PFSK-1 (cell line): ENCODE measurements at regions not wholly inside any gene's neighbourhood (a gene's known extent, or its start where the extent isn't known, plus 50 kb on each side); places are given as distances from the start of the nearest gene placed in this dataset.

Experiments
- FOXP2 ChIP-seq: optimal IDR thresholded peaks from 2 replicates; pipeline ENCODE3; 2011; ENCODE audit warnings: borderline replicate concordance, control low read depth, inconsistent platforms; ENCODE audit not compliant: insufficient read depth; ENCODE audit errors: extremely low read length, extremely low read depth
- POLR2AphosphoS5 ChIP-seq: IDR thresholded peaks from 2 replicates; pipeline ENCODE4 v1.6.1; 2012; ENCODE audit warnings: low read depth, mild to moderate bottlenecking, control low read depth, low read length, moderate library complexity
- SIN3A ChIP-seq: IDR thresholded peaks from 2 replicates; pipeline ENCODE4 v1.6.1; 2012; ENCODE audit warnings: mild to moderate bottlenecking, low read length, moderate library complexity, borderline replicate concordance; ENCODE audit not compliant: insufficient read depth
- TAF1 ChIP-seq: IDR thresholded peaks from 2 replicates; pipeline ENCODE4 v1.6.1; 2012; ENCODE audit warnings: low read length, control low read depth, borderline replicate concordance; ENCODE audit not compliant: insufficient read depth
- TF ChIP-seq, protein P1 (sequence below), 2 experiments: IDR thresholded peaks; 2 replicates each; pipeline versions ENCODE4 v1.6.1 to v1.8.0; 2011 to 2012; ENCODE audit warnings: low read depth in 2 of 2, low read length in 2 of 2, control low read depth in 1 of 2, inconsistent platforms in 1 of 2, mild to moderate bottlenecking in 1 of 2, moderate library complexity in 1 of 2; ENCODE audit not compliant: insufficient read depth in 1 of 2

DNA sequence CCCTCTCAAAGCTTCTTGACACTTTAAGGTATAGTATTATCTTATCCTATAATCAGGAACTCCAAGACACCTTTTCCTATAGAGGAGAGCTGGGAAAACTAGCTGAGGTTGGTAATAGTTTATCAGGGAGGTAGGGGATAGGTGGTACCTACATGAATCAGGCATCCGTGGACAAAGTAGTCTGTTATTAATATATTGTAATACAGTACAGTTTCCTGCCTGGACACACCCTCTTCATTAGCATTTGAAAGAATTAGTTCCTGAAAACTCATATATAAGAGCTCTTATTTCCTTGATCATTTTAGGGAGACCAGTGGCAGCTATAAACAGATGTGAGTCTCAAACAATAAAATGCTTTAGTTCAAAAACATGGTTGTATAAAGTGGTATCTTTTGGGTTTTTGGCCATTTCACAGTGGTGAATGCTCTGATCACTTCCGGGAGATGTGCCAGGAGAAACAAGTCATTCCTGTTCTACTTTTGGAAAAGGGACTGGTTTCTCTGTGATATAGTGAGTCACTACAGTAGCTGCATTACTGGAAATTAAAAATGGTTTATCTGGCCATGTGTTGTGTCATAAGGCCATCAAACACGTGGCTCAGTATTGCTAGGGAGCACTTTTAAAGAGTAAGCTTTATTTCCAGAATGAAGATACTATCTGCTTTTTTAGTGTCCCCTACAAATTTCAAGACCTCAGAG, 98.1 kb downstream of the KLRB1 start:
- TF ChIP-seq SIN3A (no peak), TAF1 (no peak), POLR2AphosphoS5 (no peak), FOXP2 (no peak)
- TF ChIP-seq, protein P1, sequence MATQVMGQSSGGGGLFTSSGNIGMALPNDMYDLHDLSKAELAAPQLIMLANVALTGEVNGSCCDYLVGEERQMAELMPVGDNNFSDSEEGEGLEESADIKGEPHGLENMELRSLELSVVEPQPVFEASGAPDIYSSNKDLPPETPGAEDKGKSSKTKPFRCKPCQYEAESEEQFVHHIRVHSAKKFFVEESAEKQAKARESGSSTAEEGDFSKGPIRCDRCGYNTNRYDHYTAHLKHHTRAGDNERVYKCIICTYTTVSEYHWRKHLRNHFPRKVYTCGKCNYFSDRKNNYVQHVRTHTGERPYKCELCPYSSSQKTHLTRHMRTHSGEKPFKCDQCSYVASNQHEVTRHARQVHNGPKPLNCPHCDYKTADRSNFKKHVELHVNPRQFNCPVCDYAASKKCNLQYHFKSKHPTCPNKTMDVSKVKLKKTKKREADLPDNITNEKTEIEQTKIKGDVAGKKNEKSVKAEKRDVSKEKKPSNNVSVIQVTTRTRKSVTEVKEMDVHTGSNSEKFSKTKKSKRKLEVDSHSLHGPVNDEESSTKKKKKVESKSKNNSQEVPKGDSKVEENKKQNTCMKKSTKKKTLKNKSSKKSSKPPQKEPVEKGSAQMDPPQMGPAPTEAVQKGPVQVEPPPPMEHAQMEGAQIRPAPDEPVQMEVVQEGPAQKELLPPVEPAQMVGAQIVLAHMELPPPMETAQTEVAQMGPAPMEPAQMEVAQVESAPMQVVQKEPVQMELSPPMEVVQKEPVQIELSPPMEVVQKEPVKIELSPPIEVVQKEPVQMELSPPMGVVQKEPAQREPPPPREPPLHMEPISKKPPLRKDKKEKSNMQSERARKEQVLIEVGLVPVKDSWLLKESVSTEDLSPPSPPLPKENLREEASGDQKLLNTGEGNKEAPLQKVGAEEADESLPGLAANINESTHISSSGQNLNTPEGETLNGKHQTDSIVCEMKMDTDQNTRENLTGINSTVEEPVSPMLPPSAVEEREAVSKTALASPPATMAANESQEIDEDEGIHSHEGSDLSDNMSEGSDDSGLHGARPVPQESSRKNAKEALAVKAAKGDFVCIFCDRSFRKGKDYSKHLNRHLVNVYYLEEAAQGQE (IDR thresholded peaks at IDR 0.05; ENCODE audit: insufficient read depth in 1 of 2, low read depth in 2 of 2, low read length in 2 of 2) = no peak

GRCh38 chr12:9506746-9507145, 101.0 kb downstream of the KLRB1 start:
- TF ChIP-seq FOXP2 (no peak), POLR2AphosphoS5 (no peak), SIN3A (no peak), TAF1 (no peak)
- TF ChIP-seq, protein P1 (IDR thresholded peaks at IDR 0.05; ENCODE audit: insufficient read depth in 1 of 2, low read depth in 2 of 2, low read length in 2 of 2) = no peak

GRCh38 chr12:9464408-9464807, 143.3 kb downstream of the KLRB1 start:
- TF ChIP-seq TAF1 (no peak), FOXP2 (no peak), SIN3A (no peak), POLR2AphosphoS5 (no peak)

GRCh38 chr12:9449181-9449580, 158.5 kb downstream of the KLRB1 start:
- TF ChIP-seq FOXP2 (no peak), SIN3A (no peak), POLR2AphosphoS5 (no peak), TAF1 (no peak)
- TF ChIP-seq, protein P1 (IDR thresholded peaks at IDR 0.05; ENCODE audit: insufficient read depth in 1 of 2, low read depth in 2 of 2, low read length in 2 of 2) = no peak

GRCh38 chr12:9406564-9407424, 198.6 kb upstream of the PZP start:
- TF ChIP-seq POLR2AphosphoS5 = no peak
- no peak for TF ChIP-seq TAF1
